Neural crest cell (in vitro differentiated cells): ENCODE measurements at regions not wholly inside any gene's neighbourhood (a gene's known extent, or its start where the extent isn't known, plus 50 kb on each side); places are given as distances from the start of the nearest gene placed in this dataset.

Source experiments
- DNase-seq: peaks from one replicate; pipeline ENCODE4 v3.0.0; 2021; ENCODE audit warnings: low read depth, mixed read lengths, low spot score
- H3K27ac Mint-ChIP-seq: one replicate; pipeline ENCODE4 v1.8.0; 2021; ENCODE audit warnings: mild to moderate bottlenecking, mixed read lengths; ENCODE audit not compliant: unreplicated experiment
- H3K27me3 Mint-ChIP-seq: 2 replicates; pipeline ENCODE4 v1.8.0; 2021; ENCODE audit warnings: low read depth, mild to moderate bottlenecking, mixed read lengths
- H3K36me3 Mint-ChIP-seq: 2 replicates; pipeline ENCODE4 v1.8.0; 2021; ENCODE audit warnings: low read depth, mild to moderate bottlenecking, mixed read lengths
- H3K4me1 Mint-ChIP-seq: 2 replicates; pipeline ENCODE4 v1.8.0; 2021; ENCODE audit warnings: mixed read lengths
- H3K4me3 Mint-ChIP-seq: one replicate; pipeline ENCODE4 v1.8.0; 2021; ENCODE audit warnings: mild to moderate bottlenecking, mixed read lengths
- H3K9me3 Mint-ChIP-seq: 2 replicates; pipeline ENCODE4 v1.8.0; 2021; ENCODE audit warnings: mixed read lengths
- TF ChIP-seq, protein P1 (sequence below): fragments of 200-600 bp; sonication (generic); conservative IDR thresholded peaks from 2 replicates; pipeline ENCODE4 v1.5.0; 2021; ENCODE audit warnings: antibody characterized with exemption, mild to moderate bottlenecking

- H3K27me3 Mint-ChIP-seq, result no peaks in the 10 kb centered on the region
- no peaks in the 10 kb centered on the region for H3K4me1 Mint-ChIP-seq
- peaks cover 5% of the 10 kb centered on the region for H3K9me3 Mint-ChIP-seq
- no peak overlapping the region for H3K27ac Mint-ChIP-seq
- H3K36me3 Mint-ChIP-seq, result no peaks in the 10 kb centered on the region
- DNase-seq, result no peak
- no peak overlapping the region for H3K4me3 Mint-ChIP-seq
- TF ChIP-seq, protein P1, sequence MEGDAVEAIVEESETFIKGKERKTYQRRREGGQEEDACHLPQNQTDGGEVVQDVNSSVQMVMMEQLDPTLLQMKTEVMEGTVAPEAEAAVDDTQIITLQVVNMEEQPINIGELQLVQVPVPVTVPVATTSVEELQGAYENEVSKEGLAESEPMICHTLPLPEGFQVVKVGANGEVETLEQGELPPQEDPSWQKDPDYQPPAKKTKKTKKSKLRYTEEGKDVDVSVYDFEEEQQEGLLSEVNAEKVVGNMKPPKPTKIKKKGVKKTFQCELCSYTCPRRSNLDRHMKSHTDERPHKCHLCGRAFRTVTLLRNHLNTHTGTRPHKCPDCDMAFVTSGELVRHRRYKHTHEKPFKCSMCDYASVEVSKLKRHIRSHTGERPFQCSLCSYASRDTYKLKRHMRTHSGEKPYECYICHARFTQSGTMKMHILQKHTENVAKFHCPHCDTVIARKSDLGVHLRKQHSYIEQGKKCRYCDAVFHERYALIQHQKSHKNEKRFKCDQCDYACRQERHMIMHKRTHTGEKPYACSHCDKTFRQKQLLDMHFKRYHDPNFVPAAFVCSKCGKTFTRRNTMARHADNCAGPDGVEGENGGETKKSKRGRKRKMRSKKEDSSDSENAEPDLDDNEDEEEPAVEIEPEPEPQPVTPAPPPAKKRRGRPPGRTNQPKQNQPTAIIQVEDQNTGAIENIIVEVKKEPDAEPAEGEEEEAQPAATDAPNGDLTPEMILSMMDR, result no peak
These were observed 114.7 kb upstream of the DOCK10 start for GRCh38 chr2:225156853-225157451.

GRCh38 chr2:225140723-225141122, 98.5 kb upstream of the DOCK10 start:
- Mint-ChIP-seq H3K27me3 (no peaks in the 10 kb centered on the region), H3K4me3 (no peak overlapping the region), H3K27ac (no peak overlapping the region), H3K36me3 (no peaks in the 10 kb centered on the region), H3K9me3 (no peaks in the 10 kb centered on the region), H3K4me1 (no peaks in the 10 kb centered on the region)
- no peak for DNase-seq
- TF ChIP-seq, protein P1, result no peak

DNA sequence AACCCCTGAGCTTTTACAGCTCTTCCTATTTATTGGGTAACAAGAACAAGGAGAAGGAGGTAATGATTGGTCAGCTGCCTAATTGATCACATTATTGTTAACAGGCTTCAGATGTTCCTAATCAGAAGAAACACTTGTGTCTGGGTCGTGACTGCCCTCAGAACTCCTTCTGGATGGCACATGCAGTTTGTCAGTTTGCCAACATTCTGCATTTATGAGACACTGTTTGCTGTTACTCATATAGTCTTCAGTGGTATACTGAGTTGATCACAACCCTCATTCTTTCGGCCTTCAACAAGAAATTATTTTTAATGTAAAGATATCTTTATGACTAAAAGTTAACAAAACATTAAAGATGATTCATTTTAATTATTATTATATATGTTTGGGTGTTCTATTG, 95.7 kb upstream of the DOCK10 start:
- Mint-ChIP-seq H3K27me3 (no peaks in the 10 kb centered on the region), H3K9me3 (no peaks in the 10 kb centered on the region), H3K36me3 (no peaks in the 10 kb centered on the region), H3K27ac (no peak overlapping the region), H3K4me1 (no peaks in the 10 kb centered on the region), H3K4me3 (no peak overlapping the region)
- TF ChIP-seq, protein P1, result no peak
- DNase-seq, result no peak

DNA sequence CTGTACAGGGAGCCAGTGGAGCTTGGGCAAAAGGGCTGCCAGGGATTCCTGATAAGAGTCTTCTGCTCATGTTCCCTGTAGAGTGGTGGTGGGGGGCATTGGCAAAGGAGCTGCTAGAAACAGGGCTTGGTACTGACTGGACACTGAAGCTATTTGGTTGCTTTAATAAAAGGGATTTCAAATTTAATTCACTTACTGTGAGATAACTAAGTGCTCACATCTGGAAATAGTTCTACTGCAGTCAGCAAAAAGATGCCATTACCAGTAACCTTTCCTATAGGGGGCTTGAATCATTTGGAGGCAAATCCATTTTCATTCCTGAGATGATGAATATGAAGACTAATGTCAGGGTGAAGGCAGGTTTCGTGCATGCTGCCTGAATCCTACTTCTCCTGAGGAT, 94.3 kb upstream of the DOCK10 start:
- TF ChIP-seq, protein P1, result no peak
- no peaks in the 10 kb centered on the region for H3K4me1 Mint-ChIP-seq
- no peaks in the 10 kb centered on the region for H3K27me3 Mint-ChIP-seq
- DNase-seq, result no peak
- no peaks in the 10 kb centered on the region for H3K9me3 Mint-ChIP-seq
- H3K4me3 Mint-ChIP-seq, result no peak overlapping the region
- no peak overlapping the region for H3K27ac Mint-ChIP-seq
- no peaks in the 10 kb centered on the region for H3K36me3 Mint-ChIP-seq

GRCh38 chr2:225131898-225132297, 89.6 kb upstream of the DOCK10 start:
- TF ChIP-seq, protein P1, result no peak
- H3K9me3 Mint-ChIP-seq, result peaks cover 10% of the 10 kb centered on the region
- H3K27ac Mint-ChIP-seq, result peak overlapping the region; percentile 6
- DNase-seq, result no peak
- no peak overlapping the region for H3K4me3 Mint-ChIP-seq
- H3K27me3 Mint-ChIP-seq, result no peaks in the 10 kb centered on the region
- no peaks in the 10 kb centered on the region for H3K4me1 Mint-ChIP-seq
- H3K36me3 Mint-ChIP-seq, result peaks cover 4% of the 10 kb centered on the region

DNA sequence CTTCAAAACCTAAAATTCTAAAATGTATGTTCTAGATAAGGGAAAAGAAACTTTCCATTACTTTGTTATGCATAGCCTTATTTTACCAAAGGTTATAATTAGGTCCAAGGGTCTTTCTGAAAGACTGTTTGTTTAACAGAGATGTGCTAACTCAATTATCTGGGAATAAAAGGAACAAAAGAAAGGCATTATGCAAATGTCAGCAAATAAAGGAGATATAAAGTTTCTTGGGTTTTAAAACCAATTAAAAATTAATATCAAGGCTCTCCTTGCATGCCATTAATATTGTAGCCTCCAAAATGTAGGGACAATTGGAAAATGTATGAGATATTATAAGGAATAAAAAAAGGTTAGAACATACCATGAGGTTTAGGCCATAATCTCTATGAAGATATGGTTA, 87.8 kb upstream of the DOCK10 start:
- Mint-ChIP-seq H3K4me3 (no peak overlapping the region), H3K27ac (no peak overlapping the region), H3K36me3 (peaks cover 4% of the 10 kb centered on the region), H3K27me3 (no peaks in the 10 kb centered on the region), H3K9me3 (peaks cover 14% of the 10 kb centered on the region), H3K4me1 (no peaks in the 10 kb centered on the region)
- TF ChIP-seq, protein P1, result no peak
- DNase-seq, result no peak
